ENCODE measurements at regions not wholly inside any gene's neighbourhood (a gene's known extent, or its start where the extent isn't known, plus 50 kb on each side); places are given as distances from the start of the nearest gene placed in this dataset.
"Not testable (repeated sequence)": the region's sequence is repeated elsewhere in the genome, so short reads cannot be mapped to it uniquely, and the experiment has no call there.

DNA sequence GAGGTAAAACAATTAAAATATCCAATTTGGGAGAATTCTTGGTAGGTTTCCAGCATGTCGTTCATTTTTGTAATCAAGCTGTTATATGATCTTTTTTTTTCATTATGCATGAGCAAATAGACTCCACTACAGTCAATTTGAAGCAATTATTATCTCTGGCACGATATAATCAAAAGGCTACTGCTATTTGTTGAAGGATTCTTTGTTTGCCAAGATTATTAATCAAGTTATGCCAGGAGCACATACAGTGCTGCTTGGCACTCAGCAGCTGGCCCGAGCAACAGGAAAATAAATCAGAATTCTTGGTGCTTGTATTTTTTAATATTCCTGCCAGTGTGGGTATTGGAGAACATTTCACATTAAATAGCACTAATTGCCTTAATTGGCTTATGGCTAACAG is 279.5 kb downstream of the RND3 start:
- DNase-seq, result no peak

DNA sequence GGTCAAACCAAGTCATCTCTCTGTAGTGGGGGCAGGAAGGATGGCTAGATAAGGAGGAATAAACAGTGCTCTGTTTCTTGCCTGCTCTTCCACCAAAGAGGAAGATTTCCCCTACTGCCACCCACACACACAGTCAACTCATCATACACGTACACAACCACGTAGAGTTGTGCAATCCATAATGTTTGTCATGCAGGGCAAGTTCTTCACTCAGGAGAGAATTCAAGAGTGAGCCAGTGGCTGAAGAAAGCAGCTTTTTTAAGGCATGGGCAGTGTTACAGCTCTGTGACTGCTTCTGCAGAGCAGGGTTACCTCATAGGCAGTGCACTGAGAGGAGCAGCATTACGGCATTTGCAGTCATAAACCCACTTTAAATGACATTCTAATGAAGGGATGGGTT is 283.0 kb downstream of the RND3 start:
- no peak for DNase-seq

DNA sequence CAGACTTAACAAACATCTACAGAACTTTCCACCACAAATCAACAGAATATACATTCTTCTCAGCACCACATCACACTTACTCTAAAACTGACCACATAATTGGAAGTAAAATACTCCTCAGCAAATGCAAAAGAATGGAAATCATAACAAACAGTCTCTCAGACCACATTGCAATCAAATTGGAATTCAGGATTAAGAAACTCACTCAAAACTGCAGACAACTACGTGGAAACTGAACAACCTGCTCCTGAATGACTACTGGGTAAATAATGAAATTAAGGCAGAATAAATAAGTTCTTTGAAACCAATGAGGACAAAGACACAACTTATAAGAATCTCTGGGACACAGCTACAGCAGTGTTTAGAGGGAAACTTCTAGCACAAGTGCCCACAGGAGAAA is 292.7 kb downstream of the RND3 start:
- DNase-seq, result not testable (repeated sequence)

DNA sequence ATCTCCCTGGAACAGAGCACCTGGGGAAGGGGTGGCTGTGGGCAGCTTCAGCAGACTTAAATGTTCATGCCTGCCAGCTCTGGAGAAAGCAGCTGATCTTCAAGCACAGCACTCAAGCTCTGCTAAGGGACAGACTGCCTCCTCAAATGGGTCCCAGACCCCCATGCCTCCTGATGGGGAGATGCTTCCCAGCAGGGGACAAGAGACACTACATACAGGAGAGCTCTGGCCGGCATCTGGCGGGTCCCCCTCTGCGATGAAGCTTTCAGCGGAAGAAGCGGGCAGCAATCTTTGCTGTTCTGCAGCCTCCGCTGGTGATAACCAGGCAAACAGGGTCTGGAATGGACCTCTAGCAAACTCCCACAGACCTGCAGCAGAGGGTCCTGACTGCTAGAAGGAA is 294.8 kb downstream of the RND3 start:
- no peak for DNase-seq

DNA sequence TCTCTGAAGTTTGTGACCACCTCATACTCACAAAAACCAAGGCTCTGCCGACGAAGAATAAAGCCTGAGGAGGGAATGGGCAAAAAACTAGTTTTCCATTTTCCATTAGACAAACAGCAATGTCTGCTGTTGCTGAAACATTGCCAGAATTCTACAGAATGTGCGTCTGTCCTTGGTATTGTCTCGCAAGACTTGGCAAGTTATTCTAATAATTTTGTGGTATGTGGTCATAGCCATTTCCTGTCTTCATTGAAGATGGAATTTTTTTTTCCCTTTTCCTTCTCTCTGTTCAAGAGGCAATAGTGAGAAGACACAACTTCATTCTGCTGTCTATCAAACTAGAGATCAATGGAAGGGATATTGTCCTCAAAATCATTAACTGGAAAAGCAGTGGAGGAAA is 296.1 kb downstream of the RND3 start:
- no peak for DNase-seq

DNA sequence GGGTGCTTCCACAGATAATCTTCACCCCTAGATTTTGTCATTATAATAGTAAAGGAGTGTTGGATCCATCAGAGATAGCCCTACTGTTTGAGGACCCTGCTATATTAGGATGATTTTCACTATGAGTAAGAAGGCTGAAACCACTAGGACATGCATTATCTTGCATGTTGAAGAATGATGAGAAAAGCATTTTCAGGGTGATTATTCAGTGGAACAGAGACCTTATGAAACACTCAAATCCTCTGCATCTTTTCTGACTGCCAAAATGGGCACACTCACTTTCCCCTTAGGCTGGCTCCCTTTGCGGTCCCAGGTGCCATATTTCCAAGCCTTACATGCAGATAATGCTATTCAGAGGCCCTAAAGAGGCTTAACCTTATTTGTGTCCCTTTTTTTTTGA is 296.9 kb downstream of the RND3 start:
- no peak for DNase-seq

DNA sequence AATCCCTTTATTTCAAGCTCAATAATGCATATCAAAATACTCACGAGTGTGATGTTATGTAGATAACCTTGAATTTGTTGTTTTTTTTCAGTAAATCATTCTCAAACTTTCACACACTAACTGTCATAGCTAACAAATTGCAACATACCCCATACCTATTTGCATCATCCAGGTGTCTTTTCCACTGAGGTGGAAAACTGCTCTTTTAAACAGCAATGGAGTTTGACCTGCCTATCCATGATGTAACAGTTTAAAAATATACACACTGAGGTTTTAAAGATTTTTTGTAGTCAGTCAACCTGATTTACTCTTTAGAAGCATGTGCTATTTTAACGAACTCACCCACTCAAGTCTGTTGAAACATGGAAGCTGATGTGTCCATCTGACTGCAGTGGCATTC is 298.7 kb downstream of the RND3 start:
- DNase-seq, result no peak

DNA sequence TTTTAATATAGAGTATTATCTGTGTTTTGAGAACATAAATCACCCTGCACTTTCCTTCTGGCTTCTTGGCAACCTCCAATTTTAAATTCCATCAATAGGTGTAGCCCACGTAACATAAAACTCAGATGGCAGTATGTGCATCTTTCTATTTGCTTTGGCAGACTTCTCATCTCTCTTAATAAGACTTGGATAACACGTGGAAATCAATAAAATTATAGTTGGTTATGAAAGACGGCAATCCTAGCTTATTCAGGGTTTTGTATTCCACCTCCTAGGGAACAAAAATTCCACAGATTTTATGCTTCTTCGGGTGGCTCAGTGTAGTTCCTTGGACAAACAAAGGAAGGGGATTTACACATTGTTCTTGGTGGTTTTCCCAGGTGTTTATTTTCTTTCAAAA is 299.3 kb downstream of the RND3 start:
- no peak for DNase-seq

DNA sequence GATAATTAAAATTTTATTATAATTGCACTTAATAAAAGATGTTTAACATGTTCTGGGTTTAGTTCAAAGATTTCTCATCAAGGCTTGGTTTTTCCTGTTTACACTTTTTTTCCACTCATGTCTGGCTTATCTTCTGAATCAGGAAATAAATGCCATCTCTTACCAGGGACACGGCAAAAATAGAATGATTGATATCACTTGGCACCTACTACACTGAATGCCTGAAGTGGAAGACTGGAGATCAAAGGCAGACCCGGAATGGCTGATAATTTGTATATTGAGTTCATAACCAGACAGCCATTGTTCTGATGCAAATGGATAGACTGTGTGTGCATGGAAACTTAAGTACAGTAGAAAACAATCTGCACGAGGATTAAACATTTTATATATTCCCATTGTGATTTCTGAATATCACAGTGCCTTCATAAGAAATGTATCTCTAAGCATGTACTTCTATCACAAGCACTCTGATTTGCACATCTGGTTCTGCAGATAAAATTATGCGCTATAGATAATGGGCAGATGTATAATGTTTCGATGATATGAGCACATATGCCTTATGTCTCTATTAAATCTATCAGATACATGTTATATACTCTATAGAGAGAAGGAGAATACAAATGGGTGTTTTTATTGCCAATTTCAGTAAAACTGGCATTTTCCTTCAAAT is 304.8 kb downstream of the RND3 start:
- no peak for DNase-seq

DNA sequence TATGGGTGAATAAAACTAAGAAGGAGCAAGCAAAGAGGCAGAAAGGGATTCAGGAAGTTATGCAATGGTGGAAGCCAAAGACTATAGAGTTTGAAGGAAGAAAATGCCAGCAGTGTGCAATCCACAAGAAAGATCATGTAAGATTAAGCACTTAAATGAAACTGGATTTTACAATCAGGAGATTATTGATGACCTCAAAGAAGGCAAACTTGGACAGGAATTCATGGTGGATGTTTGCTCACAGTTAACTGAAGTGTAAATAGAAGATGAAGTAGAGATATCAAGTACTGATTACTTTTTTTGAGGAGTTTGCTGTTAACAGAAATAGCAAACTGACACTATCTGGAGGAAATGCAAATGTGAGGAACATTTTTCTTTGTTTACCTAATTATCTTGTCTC is 308.9 kb downstream of the RND3 start:
- no peak for DNase-seq

DNA sequence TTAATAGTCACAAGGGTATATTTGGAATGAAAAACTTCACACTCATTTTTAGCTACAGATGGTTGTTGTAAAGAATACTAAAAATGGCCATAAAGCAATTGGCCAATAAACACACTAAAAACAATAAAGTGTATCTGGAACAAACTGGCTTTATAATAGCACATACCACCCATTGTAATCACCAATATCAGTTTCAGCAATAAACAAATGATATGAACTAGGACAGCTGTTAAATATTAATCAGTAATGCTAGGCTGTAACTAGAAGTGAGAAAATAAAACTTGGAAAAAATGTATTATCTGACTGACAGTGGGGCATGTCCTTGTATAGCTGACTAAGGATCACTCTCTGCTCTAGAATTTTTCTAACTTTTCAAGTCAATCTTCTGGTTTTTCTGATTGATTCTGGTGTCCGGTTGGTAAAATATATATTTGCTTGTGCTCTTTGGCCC is 312.5 kb downstream of the RND3 start:
- no peak for DNase-seq

DNA sequence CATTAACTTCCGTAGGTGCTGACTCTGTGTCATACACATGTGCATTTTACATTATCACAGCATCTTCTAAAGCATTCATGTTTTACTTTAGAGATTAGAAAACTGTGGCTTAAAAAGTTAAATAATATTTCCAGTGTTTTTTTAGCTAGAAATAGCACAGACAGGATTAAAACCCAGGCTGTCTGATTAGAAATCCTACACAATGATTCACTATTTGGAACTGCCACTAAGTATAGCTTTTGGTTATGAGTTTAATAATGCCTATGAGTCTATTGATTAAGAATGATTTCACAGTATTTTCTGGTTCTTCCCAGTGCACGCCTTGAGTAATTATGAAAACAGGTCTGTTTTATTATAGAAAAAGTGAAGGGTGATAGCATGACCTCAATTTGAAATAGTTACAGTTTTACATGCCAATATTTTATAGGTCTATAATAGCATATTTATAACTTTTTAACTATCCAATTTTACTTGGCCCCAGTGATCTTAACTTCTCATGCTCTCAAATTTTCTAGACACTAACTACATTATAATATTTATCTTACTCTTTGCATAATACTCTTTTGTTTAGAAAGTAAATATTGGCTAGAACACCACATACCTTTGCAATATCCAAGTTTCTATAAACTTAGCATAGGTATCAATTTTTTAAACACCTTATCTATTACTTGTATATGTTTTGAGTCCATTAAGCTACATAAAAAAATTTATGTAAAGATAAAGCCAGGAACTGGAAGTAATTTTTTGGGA is 313.2 kb downstream of the RND3 start:
- DNase-seq, result no peak

DNA sequence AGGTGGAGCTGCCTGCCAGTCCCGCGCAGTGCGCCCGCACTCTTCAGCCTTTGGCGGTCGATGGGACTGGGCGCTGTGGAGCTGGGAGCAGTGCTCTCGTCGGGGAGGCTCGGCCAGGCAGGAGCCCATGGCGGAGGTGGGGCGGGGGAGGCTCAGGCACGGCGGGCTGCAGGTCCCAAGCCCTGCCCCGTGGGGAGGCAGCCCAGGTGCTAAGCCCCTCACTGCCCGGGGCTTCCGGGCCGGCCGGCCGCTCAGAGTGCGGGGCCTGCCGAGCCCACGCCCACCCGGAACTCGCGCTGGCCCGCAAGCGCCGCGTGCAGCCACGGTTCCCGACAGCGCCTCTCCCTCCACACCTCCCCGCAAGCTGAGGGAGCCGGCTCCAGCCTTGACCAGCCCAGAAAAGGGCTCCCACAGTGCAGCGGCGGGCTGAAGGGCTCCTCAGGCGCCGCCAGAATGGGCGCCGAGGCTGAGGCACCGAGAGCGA is 316.4 kb downstream of the RND3 start:
- DNase-seq, result no peak

DNA sequence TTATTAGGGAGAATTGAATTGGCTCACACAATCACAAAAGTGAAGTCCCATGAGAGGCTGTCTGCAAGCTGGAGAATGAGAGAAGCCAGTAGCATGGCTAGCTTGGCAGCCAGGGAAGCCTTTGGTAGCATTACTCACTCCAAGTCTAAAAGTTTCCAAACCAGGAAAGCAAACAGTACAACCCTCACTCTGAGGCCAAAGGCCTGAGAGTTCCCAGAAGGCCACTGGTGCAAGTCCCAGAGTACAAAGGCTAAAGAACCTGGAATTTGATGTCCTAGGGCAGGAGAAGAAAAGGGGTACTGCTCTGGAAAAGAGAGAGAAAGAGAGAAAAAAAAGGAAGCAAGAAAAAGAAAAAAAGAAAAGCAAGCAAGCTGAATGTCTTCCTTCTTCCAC is 318.2 kb downstream of the RND3 start:
- no peak for DNase-seq

DNA sequence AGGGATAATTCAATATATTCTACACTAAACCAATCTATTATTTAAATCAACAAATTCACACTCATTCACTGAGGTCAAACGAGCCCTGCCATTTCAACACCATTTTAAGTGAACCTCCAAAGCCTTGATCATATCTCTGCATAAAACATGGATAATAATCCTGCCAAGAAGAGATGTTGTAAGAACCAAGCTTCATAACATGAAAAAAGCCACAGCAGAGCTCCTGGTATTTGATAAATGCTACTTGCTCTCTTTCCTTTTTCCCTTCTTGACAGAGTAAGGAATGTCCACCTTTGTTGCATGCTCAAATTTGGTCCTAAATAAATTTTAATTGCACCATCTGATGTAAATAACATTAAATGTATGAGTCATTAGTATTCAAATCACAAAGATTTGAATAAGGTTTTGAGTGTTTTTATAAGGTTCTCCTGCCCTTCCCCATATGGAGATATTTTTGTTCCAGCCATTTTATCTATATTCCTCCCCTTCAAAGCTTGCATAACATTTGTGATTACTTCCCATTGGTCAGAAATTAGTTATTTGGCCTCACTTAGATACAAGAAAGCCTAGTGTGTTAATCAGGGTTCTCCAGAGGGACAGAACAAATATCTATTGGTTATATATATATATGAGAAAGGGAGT is 318.8 kb downstream of the RND3 start:
- DNase-seq, result no peak

DNA sequence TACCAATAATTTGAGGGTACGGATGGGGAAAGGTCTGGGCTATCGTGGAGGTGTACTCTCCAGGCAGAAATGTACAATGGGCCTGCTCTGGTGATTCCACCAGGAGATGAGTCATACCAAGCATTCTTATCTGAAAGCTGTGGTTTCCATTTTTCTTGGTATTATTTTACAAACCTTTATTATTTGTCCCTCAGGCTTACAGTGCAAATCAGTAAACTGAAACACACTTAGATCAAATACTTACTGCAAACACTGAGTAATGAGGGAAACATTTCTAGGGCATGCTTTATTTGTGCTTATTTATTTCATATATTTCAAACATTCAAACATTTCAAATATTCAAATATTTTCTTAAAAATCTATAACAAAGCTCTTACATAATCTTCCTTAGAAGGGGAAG is 319.8 kb downstream of the RND3 start:
- DNase-seq, result no peak

DNA sequence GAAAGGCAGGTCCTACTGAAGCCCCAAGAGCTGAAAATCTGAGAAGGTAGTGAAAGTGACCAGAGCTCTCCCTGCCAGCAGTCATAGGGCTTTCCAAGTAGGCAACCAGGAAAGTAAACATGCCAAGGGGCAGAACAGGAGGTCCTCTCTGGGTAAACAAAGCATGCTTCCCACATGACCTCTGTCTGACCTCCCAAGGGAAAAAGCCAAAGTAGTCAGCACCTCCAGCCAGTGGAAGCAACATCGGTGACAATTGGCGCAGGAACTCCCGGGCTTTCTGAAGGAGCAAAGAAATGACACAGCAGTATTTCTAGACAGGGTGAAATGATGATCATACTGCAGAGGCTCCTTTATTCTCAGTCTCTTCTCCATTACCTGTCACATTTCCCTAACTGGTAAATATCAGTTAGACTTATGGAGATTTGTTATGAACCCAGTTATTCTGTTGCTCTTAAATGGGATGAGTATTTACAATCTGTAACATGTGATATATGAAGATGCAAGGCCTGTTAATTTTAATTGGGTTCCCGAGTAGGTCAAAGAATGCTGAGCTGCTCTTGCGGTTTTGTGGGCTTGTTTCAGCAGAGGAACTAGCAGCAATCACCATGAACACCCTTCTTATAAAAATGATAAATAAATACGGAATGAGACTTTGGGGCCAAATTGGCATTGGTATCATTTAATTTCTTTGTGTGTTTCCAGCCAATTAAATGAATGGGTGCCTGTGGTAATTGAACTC is 321.0 kb downstream of the RND3 start:
- DNase-seq, result no peak

DNA sequence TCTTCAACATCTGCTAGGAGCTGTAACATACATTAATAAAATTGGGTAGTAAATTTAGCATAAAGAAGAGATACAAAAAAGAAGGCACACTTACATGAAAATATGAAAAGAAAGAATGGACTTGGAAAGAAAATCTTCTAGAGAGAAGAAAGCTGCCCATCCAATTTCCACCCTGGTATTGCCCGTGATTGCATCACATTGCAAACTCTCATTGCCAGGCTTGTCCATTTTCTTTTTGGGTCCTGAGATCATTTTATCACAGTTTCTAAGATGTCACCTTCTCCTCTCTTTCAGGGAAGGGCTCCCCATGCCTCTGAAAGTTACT is 321.5 kb downstream of the RND3 start:
- DNase-seq, result no peak

DNA sequence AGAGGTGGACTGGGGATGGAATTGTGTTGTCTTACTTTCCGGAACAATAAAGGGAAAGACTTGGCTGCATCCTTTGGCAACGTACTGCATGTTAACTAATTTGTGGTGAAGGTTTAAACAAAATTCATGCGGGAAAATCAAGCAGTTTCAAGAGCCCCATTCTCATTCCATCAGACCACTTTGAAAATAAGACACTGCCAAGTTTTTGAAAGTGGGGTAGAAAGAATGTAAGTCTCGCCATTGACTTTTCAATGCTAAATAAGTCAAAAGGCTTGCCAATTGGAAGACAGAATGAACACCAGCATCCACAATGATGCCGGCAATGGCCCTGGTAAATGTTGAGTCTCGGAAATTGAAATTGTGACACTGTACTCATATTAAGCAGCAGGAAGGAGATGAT is 322.0 kb downstream of the RND3 start:
- DNase-seq, result no peak

DNA sequence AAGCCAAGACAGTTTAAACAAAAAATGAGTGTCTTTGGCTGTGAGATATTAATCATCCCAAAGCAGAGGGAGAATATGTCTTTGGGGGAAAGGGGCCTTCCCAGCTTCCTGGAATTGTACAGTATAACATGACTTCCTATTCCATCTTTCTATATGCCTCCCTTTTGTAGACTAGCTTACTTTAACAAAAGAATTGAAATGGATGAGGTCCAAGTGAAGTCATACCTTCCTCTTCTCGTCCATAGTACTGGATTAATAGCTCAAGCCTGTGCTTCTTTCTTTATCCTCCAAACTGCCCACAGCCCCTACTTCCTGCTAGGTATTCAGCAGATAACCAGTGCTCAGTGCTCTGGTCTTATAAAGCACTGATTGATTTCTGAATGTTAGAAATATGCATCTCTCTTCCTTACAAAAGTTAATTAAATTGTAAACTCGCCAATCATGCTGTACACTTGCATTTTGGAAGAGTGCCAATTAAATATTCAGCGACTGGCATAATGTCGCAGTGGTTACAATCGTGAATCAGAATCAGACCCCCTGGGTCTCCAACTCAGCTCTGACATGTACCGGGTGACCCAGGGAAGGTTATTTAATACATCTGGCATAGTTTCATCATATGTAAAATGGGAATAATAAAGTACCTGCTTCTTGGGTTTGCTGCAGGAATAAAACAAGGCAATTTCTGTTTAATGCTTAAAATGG is 325.1 kb downstream of the RND3 start:
- no peak for DNase-seq

DNA sequence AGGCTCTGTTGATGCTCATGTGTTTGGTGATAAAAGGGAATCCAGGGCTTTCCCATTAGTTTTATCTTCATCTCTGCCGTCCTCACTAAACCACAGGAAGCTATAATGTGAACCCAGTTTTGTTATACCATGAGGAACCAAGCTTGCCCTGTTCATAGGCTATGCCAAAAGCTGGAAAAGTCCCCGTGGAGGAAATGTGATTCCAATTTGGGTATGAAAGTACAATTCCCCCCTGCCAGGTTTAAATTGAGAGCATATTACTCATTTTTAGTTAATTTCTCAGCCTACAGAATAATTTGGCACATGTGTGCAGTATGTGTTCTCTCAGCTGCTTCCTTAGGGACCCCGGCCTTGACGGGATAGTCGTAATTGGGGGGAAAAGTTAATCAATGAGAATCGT is 327.4 kb downstream of the RND3 start:
- DNase-seq, result no peak

DNA sequence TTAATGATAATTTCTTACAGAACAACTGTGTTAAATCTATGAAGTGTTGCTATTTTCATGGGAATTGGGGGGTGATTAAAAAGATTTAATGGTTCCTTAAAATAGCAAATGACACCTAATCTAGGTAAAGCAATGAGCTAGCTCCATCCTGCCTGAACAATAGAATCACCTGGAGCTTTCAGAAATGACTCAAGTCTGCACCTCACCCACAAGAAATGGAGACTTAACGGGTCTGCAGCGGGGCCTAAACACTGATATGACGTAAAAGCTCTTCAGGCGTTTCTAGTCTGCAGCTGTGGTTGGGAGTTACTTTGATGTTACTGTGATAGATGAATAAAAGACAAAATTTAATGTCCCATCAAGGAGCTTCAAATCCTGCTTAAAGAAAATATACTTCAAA is 328.2 kb downstream of the RND3 start:
- no peak for DNase-seq

DNA sequence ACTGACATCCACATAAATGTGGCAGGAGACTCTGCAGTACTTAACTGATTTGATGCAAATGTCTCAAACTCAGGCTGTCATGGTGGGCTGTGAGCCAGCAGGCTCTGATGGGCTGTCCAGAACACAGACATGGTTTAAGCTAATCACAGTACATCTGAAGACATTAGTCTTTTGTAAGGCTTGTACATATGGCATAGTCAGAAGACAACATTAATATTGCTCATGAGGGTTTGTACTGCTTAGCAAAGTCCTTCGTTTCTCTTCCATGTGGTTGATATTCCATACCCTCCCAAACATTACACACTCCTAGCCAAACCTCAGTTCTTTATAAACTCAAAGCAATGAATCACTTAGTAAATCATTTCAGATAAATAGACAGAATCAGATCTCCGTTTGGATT is 330.6 kb downstream of the RND3 start:
- DNase-seq, result no peak

All from NCI-H2029 treated with DMSO at 0.1 percent for 48 hours (cell line).